Lung (tissue), 11 donors: ENCODE measurements at regions not wholly inside any gene's neighbourhood (a gene's known extent, or its start where the extent isn't known, plus 50 kb on each side); places are given as distances from the start of the nearest gene placed in this dataset.
A peak's percentile ranks its signal among the peaks of the same experiment; 100 is the strongest.

Source experiments
- ATAC-seq: fragments of 200-7000 bp; cut with Tn5 transposase; one replicate; pipeline ENCODE4 v1.9.1; 2020; ENCODE audit warnings: moderate number of reproducible peaks; ENCODE audit not compliant: insufficient read depth, low FRiP score
- DNase-seq, 3 donors: peaks; one replicate each; pipeline ENCODE4 v3.0.0-alpha.2; 2013 to 2017
- H3K27ac ChIP-seq, 2 donors: one replicate each; pipeline ENCODE4 v1.5.1; 2013; ENCODE audit warnings: mild to moderate bottlenecking in 2 of 2, moderate library complexity in 2 of 2, control low read depth in 1 of 2, inconsistent platforms in 1 of 2, low read depth in 1 of 2, low read length in 1 of 2
- H3K27me3 ChIP-seq, 3 donors: one replicate each; pipeline ENCODE4 v1.5.1; 2013; ENCODE audit warnings: low read length in 2 of 3; ENCODE audit not compliant: control insufficient read depth in 3 of 3, insufficient read depth in 3 of 3
- H3K36me3 ChIP-seq, 4 donors: one replicate each; pipeline ENCODE4 v1.5.1; 2013; ENCODE audit warnings: low read length in 4 of 4, mild to moderate bottlenecking in 1 of 4, moderate library complexity in 1 of 4; ENCODE audit not compliant: control insufficient read depth in 4 of 4, insufficient read depth in 4 of 4
- H3K4me1 ChIP-seq, 5 donors: one replicate each; pipeline ENCODE4 v1.5.1; 2013; ENCODE audit warnings: low read length in 5 of 5, mild to moderate bottlenecking in 2 of 5, moderate library complexity in 1 of 5; ENCODE audit not compliant: control insufficient read depth in 5 of 5, insufficient read depth in 5 of 5
- H3K4me3 ChIP-seq: one replicate; pipeline ENCODE4 v1.5.1; 2013; ENCODE audit warnings: mild to moderate bottlenecking, control low read depth, moderate library complexity
- H3K9ac ChIP-seq, 2 donors: one replicate each; pipeline ENCODE4 v1.5.1; 2013; ENCODE audit warnings: low read length in 2 of 2, control low read depth in 1 of 2; ENCODE audit not compliant: insufficient read depth in 1 of 2
- H3K9me3 ChIP-seq, 4 donors: one replicate each; pipeline ENCODE4 v1.5.1; 2013; ENCODE audit warnings: low read length in 3 of 4, mild to moderate bottlenecking in 1 of 4, moderate library complexity in 1 of 4; ENCODE audit not compliant: control insufficient read depth in 4 of 4, insufficient read depth in 3 of 4
- CTCF ChIP-seq: IDR thresholded peaks from 2 replicates; pipeline ENCODE4 v1.5.1; 2012; ENCODE audit warnings: mild to moderate bottlenecking; ENCODE audit errors: control extremely low read depth, extremely low read depth
- WGBS, 2 donors: extraction: QIAGEN DNeasy Blood & Tissue Kit; methylation state at CpG; one replicate each; pipeline ENCODE4 v1.1.7; 2013; 5-methylcytosine and 5-hydroxymethylcytosine counted together
- donor health status: control.
- donor health status: control.
- donor health status: Bipolar disorder and iron deficiency.
- donor health status: healthy.
- donor health status: DM: yes; HTN: yes; CAD: no.

- Histone ChIP-seq H3K9ac (no peak overlapping the region), H3K4me1 (no peaks in the 10 kb centered on the region), H3K27ac (no peak overlapping the region), H3K9me3 (no peaks in the 10 kb centered on the region), H3K27me3 (peaks cover 0 to 11% (median 3%) of the 10 kb centered on the region in 3 donors), H3K36me3 (no peaks in the 10 kb centered on the region), H3K4me3 (no peak overlapping the region)
- TF ChIP-seq CTCF, result no peak
- ATAC-seq, result no peak
- no peak for DNase-seq
- 62 to 67% methylated on average over 7 of the region's 7 CpGs for WGBS, 2 donors
Measured at GRCh38 chr20:48146877-48147276, 361.6 kb upstream of the SULF2 start.

GRCh38 chr20:48146308-48146707 lies 361.0 kb upstream of the SULF2 start:
- ATAC-seq, result no peak
- H3K4me1 ChIP-seq, result no peaks in the 10 kb centered on the region
- no peaks in the 10 kb centered on the region for H3K9me3 ChIP-seq
- TF ChIP-seq CTCF, result no peak
- no peak overlapping the region for H3K27ac ChIP-seq
- 78 to 93% methylated on average over 3 of the region's 3 CpGs for WGBS, 2 donors
- no peak for DNase-seq
- no peaks in the 10 kb centered on the region for H3K36me3 ChIP-seq
- H3K9ac ChIP-seq, result no peak overlapping the region
- H3K4me3 ChIP-seq, result no peak overlapping the region
- peaks cover 0 to 11% (median 3%) of the 10 kb centered on the region in 3 donors for H3K27me3 ChIP-seq

GRCh38 chr20:48143435-48144081 lies 358.3 kb upstream of the SULF2 start:
- H3K4me1 ChIP-seq, result no peaks in the 10 kb centered on the region
- 82 to 90% methylated on average over 10 of the region's 10 CpGs for WGBS, 2 donors
- no peak for TF ChIP-seq CTCF

GRCh38 chr20:48142516-48142773 lies 357.2 kb upstream of the SULF2 start:
- ATAC-seq (no peak), DNase-seq (peak in 2 of 3 donors; percentile 19 to 41)
- 69 to 70% methylated on average over 6 of the region's 6 CpGs for WGBS, 2 donors
- no peak overlapping the region for H3K9ac ChIP-seq
- no peak overlapping the region for H3K27ac ChIP-seq
- no peak for TF ChIP-seq CTCF
- H3K36me3 ChIP-seq, result no peaks in the 10 kb centered on the region
- H3K4me3 ChIP-seq, result no peak overlapping the region
- H3K27me3 ChIP-seq, result peaks cover 0 to 9% (median 3%) of the 10 kb centered on the region in 3 donors
- no peaks in the 10 kb centered on the region for H3K4me1 ChIP-seq
- peaks cover 0 to 2% (median 0%) of the 10 kb centered on the region in 4 donors for H3K9me3 ChIP-seq

More at GRCh38 chr20:48143435-48144081, 358.3 kb upstream of the SULF2 start:
- DNase-seq (no peak), ATAC-seq (no peak)
- Histone ChIP-seq H3K4me3 (no peak overlapping the region), H3K36me3 (no peaks in the 10 kb centered on the region), H3K9me3 (peaks cover 0 to 2% (median 0%) of the 10 kb centered on the region in 4 donors), H3K9ac (no peak overlapping the region), H3K27ac (no peak overlapping the region), H3K27me3 (peaks cover 0 to 11% (median 3%) of the 10 kb centered on the region in 3 donors)
